Activated T-cell treated with anti-CD3 and anti-CD28 coated beads, Interleukin-2, amount 50 U/mL, for 72 hours (primary cell): ENCODE measurements at regions not wholly inside any gene's neighbourhood (a gene's known extent, or its start where the extent isn't known, plus 50 kb on each side); places are given as distances from the start of the nearest gene placed in this dataset.
"Not testable (repeated sequence)": the region's sequence is repeated elsewhere in the genome, so short reads cannot be mapped to it uniquely, and the experiment has no call there.

Experiments used
- ATAC-seq, 2 donors: fragments of 150-1000 bp; cut with Tn5 transposase; replicated peaks in 1 of 2; 2 replicates each; pipeline ENCODE4 v1.10.0; 2021; ENCODE audit warnings: moderate library complexity in 2 of 2, mild to moderate bottlenecking in 1 of 2
- DNase-seq, 2 donors: peaks; one replicate each; pipeline ENCODE4 v3.0.0; 2021 to 2022; ENCODE audit warnings: mixed read lengths in 1 of 2
- H3K27ac Mint-ChIP-seq: one replicate; pipeline ENCODE4 v1.8.0; 2022; ENCODE audit warnings: mild to moderate bottlenecking, moderate library complexity, mixed read lengths
- H3K27me3 Mint-ChIP-seq: one replicate; pipeline ENCODE4 v1.8.0; 2022; ENCODE audit warnings: low read depth, mixed read lengths
- H3K36me3 Mint-ChIP-seq, 2 donors: one replicate each; pipeline ENCODE4 v1.8.0; 2022; ENCODE audit warnings: mixed read lengths in 2 of 2, mild to moderate bottlenecking in 1 of 2; ENCODE audit not compliant: insufficient read depth in 2 of 2
- H3K4me1 Mint-ChIP-seq: one replicate; pipeline ENCODE4 v1.8.0; 2022; ENCODE audit warnings: low read depth, mixed read lengths
- H3K4me3 Mint-ChIP-seq, 2 donors: one replicate each; pipeline ENCODE4 v1.8.0; 2022; ENCODE audit warnings: mild to moderate bottlenecking in 2 of 2, mixed read lengths in 2 of 2, moderate library complexity in 2 of 2
- H3K9me3 Mint-ChIP-seq, 2 donors: one replicate each; pipeline ENCODE4 v1.8.0; 2022; ENCODE audit warnings: mixed read lengths in 2 of 2

DNA sequence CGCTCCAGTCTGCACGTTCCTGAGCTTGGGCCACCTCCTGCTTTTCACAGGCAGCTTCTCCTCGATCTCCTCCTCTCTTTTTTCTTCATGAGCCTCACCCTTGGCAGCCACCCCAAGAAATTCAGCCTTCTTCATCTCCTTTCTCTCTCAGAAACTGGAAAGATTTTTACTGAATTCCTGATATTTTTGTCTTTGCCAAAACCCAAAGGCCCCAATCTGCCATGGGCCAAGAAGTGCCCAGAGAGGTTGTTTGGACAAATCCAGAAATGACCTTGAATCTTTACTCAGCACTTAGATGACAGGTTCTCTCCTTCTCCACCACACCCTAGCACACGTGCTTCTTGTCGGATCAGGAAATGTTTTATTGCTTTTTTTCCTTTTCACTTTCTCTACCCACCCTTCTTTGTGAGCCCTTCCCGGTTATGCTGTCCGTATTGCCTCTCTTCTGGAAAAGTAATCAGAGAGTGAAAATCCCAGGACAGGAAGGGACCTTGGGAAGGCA is 134.5 kb upstream of the TNP1 start:
- Mint-ChIP-seq H3K4me1 (no peaks in the 10 kb centered on the region), H3K9me3 (peaks cover 0 to 3% of the 10 kb centered on the region in 2 donors), H3K36me3 (no peaks in the 10 kb centered on the region), H3K27me3 (peaks cover 11% of the 10 kb centered on the region), H3K4me3 (no peak overlapping the region), H3K27ac (no peak overlapping the region)
- no peak for ATAC-seq
- no peak for DNase-seq

DNA sequence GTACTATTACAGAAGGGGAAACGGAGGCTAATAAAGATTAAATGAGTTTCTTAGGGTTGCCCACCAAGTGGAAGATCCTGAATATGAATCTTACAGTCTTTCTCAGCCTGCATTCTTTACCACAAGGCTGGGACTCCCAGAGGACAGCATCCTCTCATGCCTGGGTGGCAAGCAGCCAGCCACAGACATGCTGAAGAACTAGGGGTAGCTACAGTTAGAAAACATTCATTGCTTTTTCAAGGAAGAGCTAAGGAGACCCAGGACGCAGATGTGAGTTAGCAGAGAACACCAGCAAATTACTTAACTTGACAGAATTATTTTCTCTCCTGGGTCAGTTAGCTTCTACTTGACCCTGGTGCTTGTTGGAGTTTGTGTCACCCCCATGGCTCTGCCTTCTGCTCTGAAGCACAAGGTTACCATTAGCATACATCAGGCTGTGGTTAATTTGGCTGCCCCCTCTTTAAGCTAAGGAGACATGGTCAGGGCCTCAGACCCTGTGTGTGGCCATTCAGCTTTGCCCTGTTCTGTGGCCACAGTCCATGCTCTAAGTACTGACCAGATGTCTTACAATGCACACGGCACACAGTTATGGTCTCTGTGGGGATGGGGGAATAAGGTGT is 132.3 kb upstream of the TNP1 start:
- Mint-ChIP-seq H3K4me1 (no peaks in the 10 kb centered on the region), H3K4me3 (no peak overlapping the region), H3K36me3 (no peaks in the 10 kb centered on the region), H3K27ac (no peak overlapping the region), H3K9me3 (no peaks in the 10 kb centered on the region), H3K27me3 (peaks cover 7% of the 10 kb centered on the region)
- ATAC-seq (no peak), DNase-seq (no peak)

DNA sequence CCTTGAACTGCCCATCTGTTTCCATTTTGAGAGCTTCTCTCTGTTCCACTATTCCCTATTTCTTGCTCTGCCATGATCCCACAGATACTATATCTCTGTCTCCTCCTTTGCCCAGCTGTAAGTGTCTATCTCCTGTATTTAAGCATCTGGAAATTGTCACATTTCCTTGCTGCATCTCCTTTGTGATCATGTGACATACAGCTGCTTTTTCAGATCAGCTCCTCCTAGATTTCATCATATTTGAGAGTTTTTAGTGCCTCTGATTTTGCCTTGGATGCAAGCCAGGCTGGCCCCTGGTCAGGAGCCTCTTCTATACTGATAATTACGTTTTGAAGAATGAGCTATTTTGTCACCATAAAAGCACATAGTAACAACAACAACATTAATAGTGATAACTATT is 131.7 kb upstream of the TNP1 start:
- Mint-ChIP-seq H3K9me3 (no peaks in the 10 kb centered on the region), H3K4me3 (no peak overlapping the region), H3K27ac (no peak overlapping the region), H3K4me1 (no peaks in the 10 kb centered on the region), H3K27me3 (peaks cover 7% of the 10 kb centered on the region), H3K36me3 (no peaks in the 10 kb centered on the region)
- DNase-seq (no peak), ATAC-seq (no peak)

GRCh38 chr2:216989340-216990129 is 129.7 kb upstream of the TNP1 start:
- no peak overlapping the region for H3K27ac Mint-ChIP-seq
- H3K4me1 Mint-ChIP-seq, result no peaks in the 10 kb centered on the region
- H3K36me3 Mint-ChIP-seq, result no peaks in the 10 kb centered on the region
- no peak for DNase-seq
- ATAC-seq, result no peak
- H3K27me3 Mint-ChIP-seq, result peaks cover 7% of the 10 kb centered on the region
- no peaks in the 10 kb centered on the region for H3K9me3 Mint-ChIP-seq
- H3K4me3 Mint-ChIP-seq, result no peak overlapping the region

GRCh38 chr2:216987252-216987821 is 127.5 kb upstream of the TNP1 start:
- H3K9me3 Mint-ChIP-seq, result no peaks in the 10 kb centered on the region
- ATAC-seq (no peak), DNase-seq (no peak)
- H3K27ac Mint-ChIP-seq, result no peak overlapping the region
- no peaks in the 10 kb centered on the region for H3K36me3 Mint-ChIP-seq
- peaks cover 7% of the 10 kb centered on the region for H3K27me3 Mint-ChIP-seq
- no peaks in the 10 kb centered on the region for H3K4me1 Mint-ChIP-seq
- no peak overlapping the region for H3K4me3 Mint-ChIP-seq

DNA sequence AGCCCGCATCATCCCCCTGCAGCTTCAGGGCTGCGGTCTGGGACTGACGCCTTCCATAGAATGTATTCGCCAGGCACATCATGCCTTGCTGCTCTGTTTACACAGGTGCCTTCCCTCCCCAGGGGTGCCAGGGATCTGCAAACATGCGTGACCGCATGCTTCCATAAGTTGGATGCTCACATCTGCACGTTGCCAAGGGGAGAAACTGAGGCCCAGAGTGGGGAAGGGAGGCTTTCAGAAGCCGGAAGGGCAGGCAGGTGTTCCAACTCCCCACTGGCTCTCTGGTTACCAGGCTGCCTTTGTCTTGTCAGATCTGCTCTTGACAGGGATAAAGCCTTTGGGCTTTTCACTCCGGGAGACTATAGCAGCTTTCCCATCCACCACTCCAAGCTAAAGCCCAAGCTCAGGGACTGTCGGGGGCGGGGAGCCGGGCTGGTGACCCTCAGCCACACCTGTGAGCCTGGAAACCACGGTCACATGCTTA is 125.8 kb upstream of the TNP1 start:
- Mint-ChIP-seq H3K4me3 (no peak overlapping the region), H3K27me3 (peaks cover 15% of the 10 kb centered on the region), H3K27ac (no peak overlapping the region), H3K4me1 (no peaks in the 10 kb centered on the region), H3K36me3 (no peaks in the 10 kb centered on the region), H3K9me3 (peaks cover 0 to 1% of the 10 kb centered on the region in 2 donors)
- ATAC-seq, result no peak
- no peak for DNase-seq

- Mint-ChIP-seq H3K4me3 (no peak overlapping the region), H3K9me3 (peaks cover 1 to 2% of the 10 kb centered on the region in 2 donors), H3K4me1 (no peaks in the 10 kb centered on the region), H3K27me3 (peaks cover 15% of the 10 kb centered on the region), H3K27ac (no peak overlapping the region), H3K36me3 (no peaks in the 10 kb centered on the region)
- no peak for DNase-seq
- no peak for ATAC-seq
These were observed 125.1 kb upstream of the TNP1 start for GRCh38 chr2:216984937-216985336.

GRCh38 chr2:216981951-216982350 is 122.1 kb upstream of the TNP1 start:
- H3K27me3 Mint-ChIP-seq, H3K4me3 Mint-ChIP-seq, DNase-seq, H3K4me1 Mint-ChIP-seq, H3K27ac Mint-ChIP-seq, H3K9me3 Mint-ChIP-seq, ATAC-seq, H3K36me3 Mint-ChIP-seq: not testable (repeated sequence)

DNA sequence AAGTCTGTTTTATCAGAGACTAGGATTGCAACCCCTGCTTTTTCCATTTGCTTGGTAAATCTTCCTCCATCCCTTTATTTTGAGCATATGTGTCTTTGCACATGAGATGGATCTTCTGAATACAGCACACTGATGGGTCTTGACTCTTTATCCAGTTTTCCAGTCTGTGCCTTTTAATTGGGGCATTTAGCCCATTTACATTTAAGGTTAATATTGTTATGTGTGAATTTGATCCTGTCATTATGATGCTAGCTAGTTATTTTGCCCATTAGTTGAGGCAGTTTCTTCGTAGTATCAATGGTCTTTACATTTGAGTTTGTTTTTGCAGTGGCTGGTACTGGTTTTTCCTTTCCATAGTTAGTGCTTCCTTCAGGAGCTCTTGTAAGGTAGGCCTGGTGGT is 120.6 kb upstream of the TNP1 start:
- not testable (repeated sequence) for H3K36me3 Mint-ChIP-seq, H3K27ac Mint-ChIP-seq, H3K4me3 Mint-ChIP-seq, H3K27me3 Mint-ChIP-seq, ATAC-seq, H3K9me3 Mint-ChIP-seq, DNase-seq, H3K4me1 Mint-ChIP-seq

DNA sequence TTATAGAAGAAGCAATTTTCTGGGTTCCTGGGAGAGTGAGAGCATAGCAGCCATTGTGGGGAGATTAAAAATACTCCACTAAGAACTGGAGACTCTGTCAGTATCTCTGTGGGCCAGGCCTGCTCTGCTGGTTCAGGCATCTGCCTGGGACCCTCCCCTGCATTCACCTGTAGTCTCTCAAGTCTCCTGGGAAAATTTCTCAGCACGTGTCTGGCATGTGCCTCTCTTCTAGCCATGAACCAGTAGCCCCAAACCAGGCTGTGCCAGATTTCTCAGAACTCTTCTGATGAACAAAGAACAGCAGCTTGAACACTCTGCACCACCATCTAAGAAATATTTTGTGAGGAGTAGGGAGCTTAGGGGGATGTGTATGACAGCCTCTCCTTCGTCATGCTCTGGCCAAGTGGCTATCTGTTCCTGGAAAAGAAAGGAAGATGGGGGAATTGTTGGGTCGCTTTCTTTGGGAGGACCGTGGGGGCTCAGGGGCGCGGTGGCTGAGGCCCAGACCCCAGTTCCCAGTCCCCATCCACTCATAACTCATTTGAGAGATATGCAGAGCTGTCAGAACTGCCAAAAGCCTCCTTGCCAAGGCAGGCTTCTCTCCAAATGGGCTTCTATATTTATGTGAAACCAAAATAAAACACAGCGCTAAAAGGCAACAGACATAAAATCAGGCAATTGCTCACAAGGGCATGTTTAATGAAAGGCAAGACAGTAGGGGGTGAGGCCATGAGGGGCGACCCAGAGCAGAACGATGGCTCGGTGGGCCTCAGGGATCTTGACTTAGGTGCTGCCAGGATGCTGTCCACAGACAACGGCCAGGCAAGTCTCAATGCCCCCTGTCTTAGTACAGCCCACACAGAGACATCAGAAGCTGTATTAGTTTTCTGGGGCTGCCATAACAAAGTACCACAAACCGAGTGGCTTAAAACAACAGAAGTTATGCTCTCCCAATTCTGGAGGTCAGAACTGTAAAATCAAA is 114.7 kb upstream of the TNP1 start:
- Mint-ChIP-seq H3K9me3 (peaks cover 3 to 4% of the 10 kb centered on the region in 2 donors), H3K27ac (no peak overlapping the region), H3K36me3 (no peaks in the 10 kb centered on the region), H3K4me3 (no peak overlapping the region), H3K27me3 (no peaks in the 10 kb centered on the region), H3K4me1 (no peaks in the 10 kb centered on the region)
- ATAC-seq, result no peak
- DNase-seq, result no peak

DNA sequence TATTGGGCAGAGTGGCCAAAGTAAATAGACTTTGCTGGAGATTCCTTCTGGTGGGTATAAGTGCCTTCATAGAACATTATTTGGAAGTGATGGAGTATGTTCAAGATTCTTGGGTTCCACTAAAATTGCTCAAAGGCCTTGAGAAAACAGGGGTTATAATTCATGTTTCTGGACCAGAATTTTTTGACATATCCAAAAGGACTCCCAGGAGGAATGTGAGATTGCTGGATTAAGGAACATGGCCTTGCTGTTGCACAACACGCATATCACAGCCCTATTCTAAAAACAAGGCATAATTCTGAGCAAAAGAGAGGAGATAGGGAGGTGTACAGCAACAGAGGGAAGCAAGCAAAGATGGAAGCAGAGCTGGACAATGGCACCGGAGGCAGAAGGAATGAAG is 111.7 kb upstream of the TNP1 start:
- peaks cover 0 to 1% of the 10 kb centered on the region in 2 donors for H3K9me3 Mint-ChIP-seq

DNA sequence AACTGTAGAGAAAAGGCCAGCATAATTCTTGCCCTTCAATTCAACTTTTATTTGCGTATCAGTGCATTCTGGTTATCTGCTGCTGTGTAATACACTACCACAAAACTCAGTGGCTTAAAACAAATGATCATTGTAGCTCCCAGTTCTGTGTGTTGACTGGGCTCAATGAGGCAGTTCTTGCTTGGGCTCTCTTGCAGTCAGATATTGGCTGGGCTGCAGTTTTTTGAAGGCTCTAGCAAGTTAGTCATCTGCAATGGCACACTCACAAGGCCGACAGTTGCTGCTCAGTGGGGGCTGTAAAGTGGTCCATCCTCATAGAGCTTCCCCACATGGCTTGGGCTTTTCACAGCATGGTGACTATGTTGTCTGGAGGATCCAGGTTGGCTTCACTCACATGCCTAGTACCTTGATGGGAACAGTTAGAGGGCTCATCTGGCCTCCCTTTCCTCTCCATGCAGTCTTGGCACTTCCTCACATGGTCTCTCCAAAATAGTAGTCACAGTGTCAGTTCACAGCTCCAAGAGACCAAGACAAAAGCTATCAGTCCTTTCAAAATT is 110.6 kb upstream of the TNP1 start:
- DNase-seq (no peak), ATAC-seq (no peak)
- Mint-ChIP-seq H3K9me3 (peaks cover 0 to 1% of the 10 kb centered on the region in 2 donors), H3K27me3 (peaks cover 6% of the 10 kb centered on the region), H3K36me3 (no peaks in the 10 kb centered on the region), H3K4me3 (no peak overlapping the region), H3K27ac (no peak overlapping the region), H3K4me1 (no peaks in the 10 kb centered on the region)

More for the DNA sequence above, 111.7 kb upstream of the TNP1 start:
- no peak overlapping the region for H3K27ac Mint-ChIP-seq
- H3K4me3 Mint-ChIP-seq, result no peak overlapping the region
- DNase-seq (no peak), ATAC-seq (no peak)
- H3K27me3 Mint-ChIP-seq, result peaks cover 6% of the 10 kb centered on the region
- H3K36me3 Mint-ChIP-seq, result no peaks in the 10 kb centered on the region
- H3K4me1 Mint-ChIP-seq, result no peaks in the 10 kb centered on the region
